Neural progenitor cell (in vitro differentiated cells): ENCODE measurements at regions not wholly inside any gene's neighbourhood (a gene's known extent, or its start where the extent isn't known, plus 50 kb on each side); places are given as distances from the start of the nearest gene placed in this dataset.

Experiments
- DNase-seq: peaks from one replicate; pipeline ENCODE4 v3.0.0-alpha.2; 2016; ENCODE audit warnings: low spot score
- H2AFZ ChIP-seq: fragments of 200-600 bp; sonication (generic); replicated peaks from 2 replicates; pipeline ENCODE4 v1.6.1; 2016; ENCODE audit warnings: antibody characterized with exemption
- H3F3A ChIP-seq: fragments of 200-600 bp; sonication (generic); 2 replicates; pipeline ENCODE4 v1.6.1; 2016; ENCODE audit warnings: antibody characterized with exemption, low read depth
- H3K27ac ChIP-seq: fragments of 200-600 bp; sonication (generic); 2 replicates; pipeline ENCODE4 v1.5.1; 2016; ENCODE audit warnings: mild to moderate bottlenecking
- H3K27me3 ChIP-seq: fragments of 200-600 bp; sonication (generic); 2 replicates; pipeline ENCODE4 v1.6.1; 2016; ENCODE audit warnings: mild to moderate bottlenecking, moderate library complexity
- H3K36me3 ChIP-seq: fragments of 200-600 bp; sonication (generic); 2 replicates; pipeline ENCODE4 v1.5.1; 2016
- H3K4me1 ChIP-seq: fragments of 200-600 bp; sonication (generic); 2 replicates; pipeline ENCODE4 v1.6.1; 2016; ENCODE audit warnings: mixed run types
- H3K4me2 ChIP-seq: fragments of 200-600 bp; sonication (generic); 2 replicates; pipeline ENCODE4 v1.6.1; 2016
- H3K4me3 ChIP-seq: fragments of 200-600 bp; sonication (generic); 2 replicates; pipeline ENCODE4 v1.5.1; 2016
- H3K79me2 ChIP-seq: fragments of 200-600 bp; sonication (generic); 2 replicates; pipeline ENCODE4 v1.6.1; 2016; ENCODE audit warnings: low read depth
- H3K9ac ChIP-seq: fragments of 200-600 bp; sonication (generic); 2 replicates; pipeline ENCODE4 v1.6.1; 2016
- H3K9me3 ChIP-seq: fragments of 200-600 bp; sonication (generic); 2 replicates; pipeline ENCODE4 v1.5.1; 2016; ENCODE audit warnings: low read depth
- H4K20me1 ChIP-seq: fragments of 200-600 bp; sonication (generic); 2 replicates; pipeline ENCODE4 v1.6.1; 2016; ENCODE audit warnings: low read depth
- H3K27ac Mint-ChIP-seq: 3 replicates; pipeline ENCODE4 v1.8.0; 2021; ENCODE audit warnings: mixed read lengths
- H3K27me3 Mint-ChIP-seq: 2 replicates; pipeline ENCODE4 v1.8.0; 2022; ENCODE audit warnings: low read depth, mild to moderate bottlenecking, inconsistent platforms, moderate library complexity, mixed read lengths; ENCODE audit not compliant: insufficient read depth
- H3K36me3 Mint-ChIP-seq: 3 replicates; pipeline ENCODE4 v1.8.0; 2021; ENCODE audit warnings: mixed read lengths
- H3K4me1 Mint-ChIP-seq: 3 replicates; pipeline ENCODE4 v1.8.0; 2021; ENCODE audit warnings: mixed read lengths
- H3K4me3 Mint-ChIP-seq: 3 replicates; pipeline ENCODE4 v1.8.0; 2021; ENCODE audit warnings: mild to moderate bottlenecking, moderate library complexity, mixed read lengths
- H3K9me3 Mint-ChIP-seq: 3 replicates; pipeline ENCODE4 v1.8.0; 2020; ENCODE audit warnings: mixed read lengths
- CTCF ChIP-seq: fragments of 200-600 bp; sonication (generic); IDR thresholded peaks from 2 replicates; pipeline ENCODE4 v1.5.1; 2017; ENCODE audit warnings: antibody characterized with exemption, mild to moderate bottlenecking
- EZH2 ChIP-seq: fragments of 200-600 bp; sonication (generic); IDR thresholded peaks from 2 replicates; pipeline ENCODE4 v1.6.1; 2017; ENCODE audit warnings: antibody characterized with exemption, mild to moderate bottlenecking, moderate library complexity
- EZH2phosphoT487 ChIP-seq: fragments of 200-600 bp; sonication (generic); IDR thresholded peaks from 2 replicates; pipeline ENCODE4 v1.6.1; 2017; ENCODE audit warnings: antibody characterized with exemption

DNA sequence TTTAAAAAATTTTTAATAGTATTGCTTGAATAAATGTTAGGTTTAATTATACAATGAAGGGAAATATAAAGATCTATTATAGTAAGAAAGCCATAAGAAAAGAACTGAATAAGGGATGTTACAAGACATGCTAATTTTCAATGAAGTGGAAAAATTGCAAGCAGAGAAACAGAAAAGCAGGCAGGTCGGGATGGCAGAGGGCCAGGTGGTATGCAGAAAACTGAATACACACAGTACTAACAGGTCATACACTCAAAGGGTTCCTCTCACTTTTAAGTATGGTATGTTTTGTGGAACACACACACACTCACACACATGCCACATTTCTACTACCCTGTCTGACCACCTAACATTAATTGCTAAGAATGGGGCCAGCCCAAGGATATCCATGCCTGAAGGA, 76.7 kb upstream of the DTNA start:
- no peaks in the 10 kb centered on the region for H3K4me1 Mint-ChIP-seq
- no peak for DNase-seq
- Histone ChIP-seq H3K4me1 (no peaks in the 10 kb centered on the region), H2AFZ (no peak overlapping the region), H3K4me3 (no peak overlapping the region), H3K4me2 (no peak overlapping the region), H3K9me3 (no peaks in the 10 kb centered on the region), H3K27me3 (no peaks in the 10 kb centered on the region), H3K9ac (no peak overlapping the region), H3K79me2 (no peaks in the 10 kb centered on the region), H3K36me3 (no peaks in the 10 kb centered on the region), H3F3A (no peaks in the 10 kb centered on the region), H3K27ac (no peak overlapping the region), H4K20me1 (no peaks in the 10 kb centered on the region)
- no peaks in the 10 kb centered on the region for H3K9me3 Mint-ChIP-seq
- TF ChIP-seq CTCF (no peak), EZH2phosphoT487 (no peak), EZH2 (no peak)
- no peak overlapping the region for H3K4me3 Mint-ChIP-seq
- no peak overlapping the region for H3K27ac Mint-ChIP-seq
- H3K36me3 Mint-ChIP-seq: no peaks in the 10 kb centered on the region
- no peaks in the 10 kb centered on the region for H3K27me3 Mint-ChIP-seq

- Mint-ChIP-seq H3K4me1 (no peaks in the 10 kb centered on the region), H3K36me3 (no peaks in the 10 kb centered on the region), H3K27me3 (peaks cover 3% of the 10 kb centered on the region), H3K9me3 (no peaks in the 10 kb centered on the region), H3K4me3 (no peak overlapping the region), H3K27ac (no peak overlapping the region)
- Histone ChIP-seq H3K36me3 (no peaks in the 10 kb centered on the region), H3K9me3 (no peaks in the 10 kb centered on the region), H3K4me1 (no peaks in the 10 kb centered on the region), H3F3A (no peaks in the 10 kb centered on the region), H3K27ac (no peak overlapping the region), H4K20me1 (no peaks in the 10 kb centered on the region), H3K4me2 (no peak overlapping the region), H3K9ac (no peak overlapping the region), H3K27me3 (no peaks in the 10 kb centered on the region), H3K4me3 (no peak overlapping the region), H2AFZ (no peak overlapping the region), H3K79me2 (no peaks in the 10 kb centered on the region)
- no peak for DNase-seq
- TF ChIP-seq EZH2phosphoT487 (no peak), CTCF (no peak), EZH2 (no peak)
Observed at GRCh38 chr18:34637094-34637801, 72.8 kb upstream of the DTNA start.

GRCh38 chr18:34639687-34640086, 70.4 kb upstream of the DTNA start:
- Mint-ChIP-seq H3K27ac (no peak overlapping the region), H3K4me3 (no peak overlapping the region), H3K9me3 (no peaks in the 10 kb centered on the region), H3K4me1 (no peaks in the 10 kb centered on the region), H3K27me3 (peaks cover 5% of the 10 kb centered on the region), H3K36me3 (no peaks in the 10 kb centered on the region)
- TF ChIP-seq EZH2phosphoT487: no peak
- no peak for TF ChIP-seq EZH2
- Histone ChIP-seq H3K9me3 (no peaks in the 10 kb centered on the region), H3K79me2 (no peaks in the 10 kb centered on the region), H3K4me3 (no peak overlapping the region), H3K9ac (no peak overlapping the region), H3K4me1 (no peaks in the 10 kb centered on the region), H3K27ac (no peak overlapping the region), H2AFZ (no peak overlapping the region), H3F3A (no peaks in the 10 kb centered on the region), H3K4me2 (no peak overlapping the region), H3K36me3 (no peaks in the 10 kb centered on the region), H3K27me3 (no peaks in the 10 kb centered on the region), H4K20me1 (no peaks in the 10 kb centered on the region)
- DNase-seq: no peak

DNA sequence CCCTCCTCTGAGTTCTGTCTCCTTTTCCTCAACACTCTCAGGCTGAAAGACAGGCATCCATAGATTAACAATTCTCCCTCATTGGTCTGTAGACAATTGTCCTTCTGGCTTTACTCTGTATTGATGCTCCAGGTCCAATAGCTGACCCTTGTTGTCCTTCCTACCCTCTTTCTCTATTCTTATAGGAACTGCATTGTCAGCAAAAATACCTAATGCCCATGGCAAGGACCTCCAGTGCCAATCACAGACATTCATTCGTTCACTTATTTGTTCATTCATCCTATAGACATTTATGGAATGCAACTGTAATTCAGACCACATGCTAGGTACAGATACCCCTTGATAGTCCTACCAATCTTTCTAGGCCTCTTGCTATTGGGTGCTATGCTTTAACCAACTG, 69.8 kb upstream of the DTNA start:
- Mint-ChIP-seq H3K36me3 (no peaks in the 10 kb centered on the region), H3K4me1 (no peaks in the 10 kb centered on the region), H3K27ac (no peak overlapping the region), H3K27me3 (peaks cover 5% of the 10 kb centered on the region), H3K9me3 (no peaks in the 10 kb centered on the region), H3K4me3 (no peak overlapping the region)
- Histone ChIP-seq H4K20me1 (no peaks in the 10 kb centered on the region), H3K9me3 (no peaks in the 10 kb centered on the region), H3F3A (no peaks in the 10 kb centered on the region), H3K4me1 (no peaks in the 10 kb centered on the region), H3K27me3 (no peaks in the 10 kb centered on the region), H3K27ac (no peak overlapping the region), H2AFZ (no peak overlapping the region), H3K79me2 (no peaks in the 10 kb centered on the region), H3K36me3 (no peaks in the 10 kb centered on the region), H3K9ac (no peak overlapping the region), H3K4me2 (no peak overlapping the region), H3K4me3 (no peak overlapping the region)
- TF ChIP-seq EZH2phosphoT487 (no peak), EZH2 (no peak), CTCF (no peak)
- no peak for DNase-seq
